ENCODE measurements at regions not wholly inside any gene's neighbourhood (a gene's known extent, or its start where the extent isn't known, plus 50 kb on each side); places are given as distances from the start of the nearest gene placed in this dataset.
"Not testable (repeated sequence)": the region's sequence is repeated elsewhere in the genome, so short reads cannot be mapped to it uniquely, and the experiment has no call there.

DNA sequence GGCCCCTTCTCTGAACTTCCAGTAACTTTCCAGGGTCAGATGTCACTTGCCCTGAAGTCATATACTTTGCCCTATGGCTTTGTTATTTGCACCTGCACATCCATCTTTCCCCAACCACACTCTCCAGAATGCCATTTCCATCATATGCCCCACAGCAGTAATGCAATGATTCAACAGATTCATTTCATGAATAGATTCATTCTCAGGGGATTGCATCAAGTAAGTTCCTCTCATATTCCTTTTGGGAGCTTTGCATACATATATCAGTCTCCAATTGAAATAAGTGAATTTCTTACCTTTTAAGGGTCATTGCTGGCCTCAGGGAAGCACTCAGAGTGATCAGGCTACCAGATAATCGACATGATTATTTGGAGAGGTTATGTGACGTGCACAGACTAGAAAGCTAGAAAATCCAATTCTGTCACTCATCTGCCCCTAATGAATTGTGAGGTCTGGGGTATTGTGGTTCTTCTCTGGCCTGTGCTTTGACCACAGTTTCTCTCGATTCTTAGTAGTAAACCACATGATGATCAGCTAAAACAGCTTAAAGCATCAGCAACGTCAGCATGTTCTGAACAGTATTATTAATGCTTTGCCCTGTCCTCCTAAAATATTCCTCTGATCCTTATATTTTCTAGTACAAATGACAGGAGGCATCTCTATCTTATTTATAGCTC lies 179.9 kb downstream of the ATPSCKMT start:
- DNase-seq, result no peak

DNA sequence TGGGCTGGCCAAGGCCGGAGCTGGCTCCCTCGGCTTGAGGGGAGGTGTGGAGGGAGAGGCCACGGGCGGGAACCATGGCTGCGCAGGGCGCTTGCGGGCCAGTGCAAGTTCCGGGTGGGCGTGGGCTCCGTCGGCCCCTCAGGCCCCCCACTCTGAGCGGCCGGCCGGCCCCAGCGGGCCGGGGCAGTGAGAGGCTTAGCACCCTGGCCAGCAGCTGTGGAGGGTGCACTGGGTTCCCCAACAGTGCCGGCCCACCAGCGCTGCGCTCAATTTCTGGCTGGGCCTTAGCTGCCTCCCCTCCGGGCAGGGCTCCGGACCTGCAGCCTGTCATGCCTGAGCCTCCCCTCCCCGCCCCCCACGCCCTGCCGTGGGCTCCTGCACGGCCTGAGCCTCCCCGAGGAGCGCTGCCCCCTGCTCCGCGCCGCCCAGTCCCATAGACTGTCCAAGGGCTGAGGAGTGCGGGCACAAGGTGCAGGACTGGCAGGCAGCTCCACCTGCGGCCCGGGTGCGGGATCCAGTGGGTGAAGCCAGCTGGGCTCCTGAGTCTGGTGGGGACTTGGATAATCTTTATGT lies 184.2 kb downstream of the ATPSCKMT start:
- no peak for DNase-seq

DNA sequence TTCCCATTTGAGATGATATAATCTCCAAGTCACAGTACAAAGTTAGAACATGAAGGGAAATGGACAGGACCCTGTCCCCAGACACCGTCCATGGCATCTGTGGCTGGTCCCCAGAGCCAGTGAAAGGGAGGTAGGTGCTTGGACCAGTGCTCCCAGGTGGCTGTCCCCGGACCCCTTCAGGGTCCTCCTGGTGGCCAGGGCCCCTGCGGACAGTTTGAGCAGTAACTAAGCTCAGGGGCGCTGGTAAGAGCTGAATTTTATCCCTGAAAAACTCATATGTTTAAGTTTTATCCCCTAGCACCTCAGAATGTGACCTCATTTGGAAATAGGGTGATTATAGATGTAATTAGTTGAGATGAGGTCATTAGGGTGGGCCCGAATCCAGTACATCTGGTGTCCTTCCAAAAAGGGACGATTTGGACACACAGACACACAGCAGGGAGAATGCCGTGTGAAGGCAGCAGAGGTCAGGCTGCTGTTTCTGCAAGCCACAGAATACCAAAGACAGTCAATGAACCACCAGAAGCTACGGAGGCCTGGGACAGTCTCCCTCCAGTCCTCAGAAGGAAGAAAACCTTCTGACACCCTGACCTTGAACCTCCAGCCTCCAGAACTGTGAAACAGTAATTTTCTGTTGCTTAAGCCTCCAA lies 185.0 kb downstream of the ATPSCKMT start:
- no peak for DNase-seq

DNA sequence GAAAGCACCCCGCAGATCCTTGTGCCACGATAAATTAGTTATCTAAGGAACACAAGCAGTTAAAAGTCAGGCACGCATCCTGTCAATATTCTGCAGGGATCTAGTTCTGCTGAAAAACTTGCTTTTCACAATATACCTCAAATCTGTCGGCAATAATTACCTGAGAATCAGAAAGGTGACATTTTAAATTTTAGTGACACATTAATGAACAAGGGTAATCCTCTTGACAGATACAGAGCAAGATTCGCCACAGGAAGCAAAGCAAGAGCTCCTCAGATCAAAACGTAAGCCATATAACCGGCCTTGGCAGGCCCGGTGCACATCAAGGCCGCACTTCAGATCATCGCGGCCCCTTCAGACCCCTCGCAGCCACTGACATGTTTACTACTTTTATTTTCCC lies 185.7 kb downstream of the ATPSCKMT start:
- no peak for DNase-seq

DNA sequence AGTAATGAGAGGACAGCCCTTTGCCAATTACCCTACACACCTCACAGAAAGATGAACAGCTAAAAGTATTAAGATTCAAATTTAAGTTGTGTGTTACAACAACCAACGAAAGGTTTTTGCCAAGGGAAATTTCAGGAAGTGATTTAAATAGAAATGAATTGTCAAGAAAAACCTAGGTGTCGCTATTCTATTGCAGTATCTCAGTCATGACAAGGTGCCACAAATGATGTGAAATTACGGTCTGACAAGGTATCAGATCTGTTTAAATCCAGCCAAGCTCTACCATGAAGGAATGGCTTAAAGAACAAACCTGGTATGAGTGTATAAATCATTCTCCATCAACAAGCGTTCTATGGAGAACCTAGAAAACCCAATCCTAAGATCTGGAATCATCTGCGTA lies 189.7 kb downstream of the ATPSCKMT start:
- no peak for DNase-seq

DNA sequence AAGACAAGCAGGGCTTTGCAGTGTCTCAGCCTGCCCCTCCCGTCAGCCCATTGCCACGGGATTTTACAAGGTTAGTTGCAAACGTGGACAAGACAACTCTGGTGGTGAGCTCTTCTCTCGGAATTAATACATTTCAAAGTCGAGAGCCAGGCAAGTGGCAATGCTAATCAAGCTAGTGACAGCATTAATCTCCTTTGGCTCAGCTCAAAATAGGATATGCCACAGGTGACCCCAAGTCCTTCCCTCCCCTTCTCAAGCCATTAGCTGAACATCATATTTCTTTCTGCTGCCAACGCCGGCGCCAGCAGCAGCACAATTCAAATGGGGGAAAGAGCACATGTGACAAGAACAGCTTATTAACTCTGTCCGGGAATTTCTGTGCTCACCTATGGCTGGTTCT lies 190.1 kb downstream of the ATPSCKMT start:
- DNase-seq, result no peak

DNA sequence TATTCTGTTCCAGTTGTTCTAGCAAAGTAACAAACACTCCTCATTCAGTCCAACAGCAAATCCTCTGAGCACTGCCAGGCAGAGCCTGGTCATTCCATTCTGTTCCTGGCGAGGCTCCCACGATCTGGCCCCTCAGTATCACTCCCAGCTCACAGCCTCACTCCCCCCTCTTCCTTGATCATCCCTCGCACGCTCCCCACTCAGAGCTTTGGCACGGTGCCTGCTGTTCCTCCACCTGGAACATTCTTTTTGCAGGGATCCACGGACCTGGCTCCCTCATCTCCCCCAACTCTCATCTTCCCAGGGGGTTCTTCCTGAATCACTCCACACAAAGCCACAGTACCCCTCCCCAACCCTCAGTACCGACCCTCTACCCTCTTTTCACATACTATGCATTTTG lies 192.3 kb downstream of the ATPSCKMT start:
- no peak for DNase-seq

DNA sequence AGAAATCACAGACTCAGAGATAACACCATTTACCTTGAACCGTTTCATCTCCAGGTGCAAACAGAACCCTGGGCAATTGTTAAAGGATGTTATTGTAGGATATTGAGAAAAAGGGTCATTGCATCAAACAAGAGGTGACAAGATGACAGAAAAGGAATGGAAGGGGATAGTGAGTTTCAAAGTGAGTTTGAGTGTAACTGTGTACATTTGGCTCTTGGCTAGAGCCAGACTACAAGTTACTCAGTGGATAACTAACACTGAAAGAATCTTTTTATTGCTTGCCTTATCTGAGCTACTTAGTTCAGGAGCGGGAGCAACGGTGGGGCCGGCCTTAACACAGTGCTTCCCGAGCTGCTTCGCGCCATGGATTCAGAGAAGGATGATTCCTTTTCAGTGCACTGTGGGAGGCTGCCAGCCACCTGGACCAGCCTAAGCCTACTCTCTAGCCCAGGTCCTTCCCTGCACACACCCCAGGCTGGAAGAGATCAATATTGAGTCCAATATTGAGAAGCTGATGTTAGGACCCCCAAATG lies 193.4 kb downstream of the ATPSCKMT start:
- no peak for DNase-seq

DNA sequence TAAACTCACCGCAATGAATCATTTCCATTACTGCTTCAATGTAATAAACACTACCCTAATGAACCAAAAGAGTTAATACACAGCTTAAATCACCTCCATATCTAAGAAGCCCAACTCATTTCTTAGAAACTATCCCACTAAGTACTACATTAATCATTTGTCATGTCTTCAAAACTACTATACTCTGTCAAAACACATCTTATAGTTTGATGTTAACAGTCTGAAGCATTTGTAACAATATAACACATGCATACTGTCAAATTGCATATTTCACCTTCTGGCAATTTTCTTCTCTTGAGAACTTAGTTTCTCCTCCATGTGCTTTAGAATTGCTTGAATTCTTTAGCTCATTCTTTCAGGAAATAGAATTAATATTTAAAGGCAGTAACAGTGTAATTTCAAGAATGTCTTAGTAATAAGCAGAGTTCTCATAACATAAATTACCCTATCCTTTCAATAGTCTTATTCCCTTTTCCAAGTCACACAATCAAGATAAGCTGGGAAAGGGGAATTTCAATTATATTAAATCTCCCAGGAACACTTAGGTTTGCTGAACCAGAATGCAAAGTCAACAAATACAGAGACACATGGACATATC lies 199.7 kb downstream of the ATPSCKMT start:
- DNase-seq, result no peak

DNA sequence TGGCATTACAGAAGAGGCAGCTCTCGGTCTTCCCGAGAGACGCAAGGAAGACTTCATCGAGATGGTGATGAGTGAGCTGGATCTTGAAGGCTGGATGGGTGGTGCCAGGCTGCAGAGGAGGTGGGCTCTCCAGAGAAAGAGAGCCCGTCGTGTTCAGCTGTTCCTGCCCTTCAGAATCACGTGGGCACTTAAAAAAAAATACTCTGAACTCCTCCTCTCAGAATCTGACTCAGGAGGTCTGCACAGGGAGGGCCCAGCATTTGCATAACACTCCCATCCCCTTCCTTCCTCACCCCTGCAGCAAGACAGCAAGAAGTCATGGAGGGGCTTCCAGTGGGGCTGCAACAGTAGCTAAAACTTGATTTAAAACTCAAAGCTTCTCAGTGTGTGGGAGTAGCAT lies 203.0 kb downstream of the ATPSCKMT start:
- DNase-seq, result no peak

DNA sequence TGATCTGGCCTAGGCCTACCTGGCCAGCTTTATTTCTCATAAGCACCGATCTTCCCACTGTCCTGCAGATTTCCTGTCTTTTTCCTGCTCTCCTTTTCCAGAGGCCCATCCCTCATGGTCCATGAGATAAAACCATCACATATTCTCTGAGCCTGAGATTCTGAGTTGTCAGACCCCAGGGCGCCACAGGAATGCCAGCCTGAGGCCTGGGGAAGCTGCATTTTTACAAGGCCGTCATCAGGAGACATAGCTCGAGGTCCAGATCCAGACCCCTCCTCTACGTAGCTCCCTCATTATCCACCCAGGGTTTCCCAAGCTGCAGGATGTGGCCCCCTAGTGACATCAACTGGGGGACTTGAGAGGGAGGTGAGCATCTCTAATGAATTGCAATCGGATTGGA lies 204.3 kb downstream of the ATPSCKMT start:
- DNase-seq, result no peak

DNA sequence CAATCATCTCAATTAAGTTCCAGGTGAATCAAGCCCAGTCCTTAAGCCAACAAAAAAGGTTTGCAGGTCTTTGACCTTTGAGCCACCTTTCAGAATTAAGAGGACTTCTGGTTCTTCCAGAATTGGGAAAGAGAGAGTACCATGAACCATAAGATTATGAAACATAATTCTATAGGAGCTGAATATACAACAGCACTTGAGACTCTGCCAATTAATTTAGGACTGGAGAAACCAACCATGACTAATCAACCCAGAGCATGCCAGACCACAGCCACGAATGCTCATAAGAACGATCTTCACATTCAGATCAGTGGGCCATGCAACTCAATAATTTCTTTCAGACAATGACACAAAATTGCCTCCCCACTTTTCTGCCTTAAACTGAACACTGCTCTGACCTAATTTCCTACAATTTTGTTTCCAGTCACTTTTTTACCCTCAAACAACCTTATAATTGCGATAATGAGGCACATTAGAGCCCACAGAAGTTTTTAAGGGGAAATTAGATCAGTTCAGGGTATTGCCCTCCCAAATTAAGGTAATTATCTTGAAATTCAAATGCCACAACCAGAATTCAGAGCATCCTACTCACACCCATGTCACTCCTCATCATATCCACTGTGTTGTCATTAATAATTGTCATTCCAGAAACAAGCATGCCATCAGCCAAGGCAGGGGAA lies 213.4 kb downstream of the ATPSCKMT start:
- DNase-seq, result no peak

DNA sequence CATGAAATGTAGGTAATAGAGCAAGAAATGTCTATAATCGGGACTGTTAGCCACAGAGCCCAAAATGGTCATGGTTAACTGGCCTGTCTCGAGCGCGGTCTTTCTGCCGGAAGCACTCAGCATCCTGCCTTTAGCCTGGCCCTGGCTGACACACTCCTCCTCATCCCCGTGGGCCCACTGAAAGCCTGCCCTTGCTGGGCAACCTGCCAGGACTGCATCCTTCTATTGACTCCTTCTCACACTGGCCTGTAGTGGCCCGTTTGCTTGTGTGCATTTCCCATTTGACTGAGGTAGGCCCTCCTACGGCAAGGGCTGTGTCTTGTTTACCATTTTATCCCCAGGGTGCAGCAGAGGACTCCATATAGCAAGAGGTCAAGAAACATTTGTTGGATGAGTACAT lies 215.7 kb downstream of the ATPSCKMT start:
- DNase-seq, result peak; percentile 62

DNA sequence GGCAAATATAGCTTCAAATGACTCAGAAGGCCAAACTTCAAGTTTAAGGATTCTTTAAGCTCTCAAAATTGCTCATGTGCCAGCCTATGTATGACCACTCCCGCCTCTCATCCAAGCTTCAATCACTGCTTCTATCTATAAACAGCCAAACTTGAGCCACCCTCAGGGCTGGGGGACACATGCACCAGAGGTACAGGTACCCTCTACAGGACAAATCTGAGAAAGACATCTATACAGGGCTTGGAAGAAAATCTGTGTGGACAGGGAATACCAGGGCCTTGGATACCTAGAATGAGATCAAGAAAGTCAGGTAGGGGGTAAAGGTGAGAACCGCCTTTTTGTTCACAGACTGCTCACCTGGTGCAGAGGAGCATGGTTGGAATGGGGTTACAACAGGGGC lies 217.9 kb downstream of the ATPSCKMT start:
- DNase-seq, result no peak

DNA sequence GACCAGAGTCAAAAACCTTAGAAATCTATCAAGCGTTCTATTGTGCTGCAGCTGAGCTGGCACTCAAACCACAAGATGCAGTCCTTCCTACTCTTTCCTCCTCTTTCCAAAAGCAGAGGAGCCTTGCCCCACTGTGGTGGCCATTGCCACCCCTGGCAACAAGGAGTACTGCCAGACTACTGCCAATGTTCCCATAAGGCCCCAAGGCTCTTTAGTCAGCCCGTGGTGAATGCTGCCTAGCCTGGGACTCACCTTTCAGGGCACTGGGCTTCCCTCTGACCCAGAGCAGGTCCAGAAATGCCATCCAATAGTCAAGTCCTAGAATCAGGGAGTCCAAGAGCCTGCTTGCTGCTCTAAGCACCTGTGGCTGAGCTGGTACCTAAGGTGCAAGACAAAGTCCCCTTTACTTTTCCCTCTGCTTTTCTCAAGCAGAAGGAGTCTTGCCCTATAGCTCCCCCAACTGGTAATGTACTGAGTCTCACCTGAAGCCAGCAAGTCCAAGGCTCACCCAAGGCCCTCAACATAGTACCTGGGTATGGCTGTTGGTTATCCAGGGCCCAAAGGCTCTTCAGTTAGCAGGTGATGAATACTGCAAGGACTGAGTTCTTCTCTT lies 219.4 kb downstream of the ATPSCKMT start:
- DNase-seq, result no peak

DNA sequence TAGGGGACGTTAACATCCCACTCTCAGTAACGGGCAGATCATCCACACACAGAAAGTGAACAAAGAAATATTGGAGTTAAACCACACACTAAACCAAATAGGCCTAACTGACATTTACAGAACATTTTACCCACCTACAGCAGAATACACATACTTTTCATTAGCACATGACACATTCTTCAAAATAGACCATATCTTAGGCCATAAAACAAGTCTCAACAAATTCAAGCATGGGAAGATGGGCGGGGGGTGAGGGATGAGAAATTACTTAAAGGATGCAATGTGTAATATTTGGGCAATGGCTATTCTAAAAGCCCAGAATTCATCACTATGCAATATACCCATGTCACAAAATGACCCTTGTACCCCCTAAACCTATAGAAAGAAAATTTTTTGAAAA lies 226.2 kb downstream of the ATPSCKMT start:
- DNase-seq, result no peak

DNA sequence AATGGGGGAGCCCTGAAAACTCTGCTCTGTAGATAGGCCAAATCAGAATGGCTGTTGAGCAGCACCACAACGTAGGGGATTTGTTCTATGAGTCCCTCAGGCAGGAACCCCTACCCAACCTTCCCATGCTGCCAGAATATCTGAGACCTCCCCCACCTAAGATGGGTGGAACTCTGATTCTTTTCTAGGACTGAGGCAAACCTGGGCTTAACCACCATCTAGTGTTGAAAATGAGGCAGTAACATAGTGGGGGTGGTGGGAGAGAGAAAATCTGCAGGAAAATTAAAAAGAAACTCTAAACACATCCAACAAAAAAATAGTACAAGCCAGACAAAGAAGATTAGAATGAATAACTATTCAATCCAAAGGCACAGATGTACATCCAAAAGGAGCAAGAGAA lies 228.4 kb downstream of the ATPSCKMT start:
- DNase-seq, result no peak

DNA sequence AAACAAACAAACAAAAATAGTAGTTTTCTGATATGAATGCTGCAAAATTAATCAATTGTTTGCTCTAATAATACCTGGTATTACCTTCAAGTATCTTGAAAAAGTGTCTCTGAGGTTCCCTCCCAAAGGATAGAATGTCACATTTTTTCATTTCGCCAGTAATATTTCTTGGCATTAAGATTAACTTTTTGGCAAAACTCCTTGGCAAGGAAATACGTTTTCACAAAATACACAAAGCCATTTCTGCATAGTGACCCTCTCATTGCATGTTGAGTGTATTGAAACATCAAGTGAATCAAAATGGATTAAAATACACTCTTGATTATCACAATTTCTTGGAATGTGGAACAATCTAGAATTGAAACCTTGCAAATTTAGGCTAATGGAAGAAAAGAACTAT lies 230.5 kb downstream of the ATPSCKMT start:
- no peak for DNase-seq

DNA sequence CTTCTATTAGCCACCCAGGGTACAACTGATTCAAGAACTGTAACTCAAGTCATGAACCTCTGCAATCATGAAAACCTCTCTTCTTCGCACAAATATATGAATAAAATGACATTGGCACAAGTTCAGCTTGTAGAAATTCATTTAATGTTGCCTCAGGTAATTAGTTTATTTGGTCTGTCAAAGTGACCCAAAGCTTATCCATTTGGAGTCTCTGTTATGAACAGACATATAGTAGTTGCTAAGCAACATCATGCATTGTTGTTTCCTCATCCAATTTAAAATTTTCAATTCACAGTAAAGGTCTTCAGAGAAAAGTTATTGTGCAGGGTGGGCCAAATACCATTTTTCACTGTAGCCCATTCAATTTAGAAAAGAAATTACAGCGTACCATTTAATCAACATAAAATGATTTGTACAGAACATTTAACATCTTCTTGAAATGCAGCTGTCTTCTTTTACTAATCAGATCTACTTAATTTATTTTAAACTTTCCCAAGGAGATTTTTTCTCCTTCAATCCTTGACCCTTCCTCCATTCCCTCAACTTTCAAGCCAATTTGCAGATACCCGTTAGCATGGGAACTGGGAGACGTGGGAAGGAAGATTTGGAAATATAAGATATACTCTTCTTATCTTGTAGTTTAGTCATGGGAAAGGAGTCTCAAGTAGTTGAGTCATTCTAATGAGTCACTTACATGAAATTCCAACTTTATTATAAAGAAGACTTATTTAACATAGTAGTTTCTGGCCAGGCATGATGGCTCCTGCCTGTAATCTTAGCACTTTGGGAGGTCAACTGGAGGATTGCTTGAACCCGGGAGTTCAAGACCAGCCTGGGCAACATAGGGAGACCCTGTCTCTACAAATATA lies 231.3 kb downstream of the ATPSCKMT start:
- DNase-seq, result no peak

DNA sequence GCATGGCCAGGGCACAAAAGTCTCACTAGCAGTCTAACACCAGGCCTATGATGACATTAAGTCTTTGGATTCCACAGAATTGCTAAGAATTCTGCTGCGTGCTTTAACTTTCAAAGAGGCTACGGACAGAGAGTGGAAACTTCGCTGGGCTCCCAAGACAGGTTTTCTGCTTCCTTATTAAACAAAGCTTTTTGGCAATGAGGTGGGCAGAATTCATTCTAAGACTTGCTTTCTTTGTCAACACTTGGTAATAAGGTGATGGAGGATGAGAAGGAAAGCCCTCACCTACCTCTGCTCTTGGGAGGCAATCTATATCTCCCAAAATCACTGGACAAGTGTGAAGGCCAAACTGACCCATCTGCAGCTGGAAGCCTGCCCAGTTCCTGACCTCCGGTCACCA lies 231.9 kb downstream of the ATPSCKMT start:
- DNase-seq, result no peak

DNA sequence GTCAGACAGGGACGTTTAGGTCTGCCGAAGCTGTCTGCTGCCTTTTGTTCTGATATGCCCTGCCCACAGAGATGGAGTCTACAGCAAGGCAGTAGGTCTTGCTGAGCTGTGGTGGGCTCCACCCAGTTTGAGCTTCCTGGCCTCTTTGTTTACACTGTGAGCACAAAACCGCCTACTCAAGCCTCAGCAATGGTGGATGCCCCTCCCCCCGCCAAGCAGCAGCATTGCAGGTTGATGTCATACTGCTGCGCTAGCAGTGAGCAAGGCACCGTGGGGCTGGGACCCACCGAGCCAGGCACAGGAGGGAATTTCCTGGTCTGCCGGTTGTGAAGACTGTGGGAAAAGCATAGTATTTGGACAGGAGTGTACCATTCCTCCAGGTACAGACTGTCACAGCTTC lies 233.1 kb downstream of the ATPSCKMT start:
- DNase-seq, result not testable (repeated sequence)

DNA sequence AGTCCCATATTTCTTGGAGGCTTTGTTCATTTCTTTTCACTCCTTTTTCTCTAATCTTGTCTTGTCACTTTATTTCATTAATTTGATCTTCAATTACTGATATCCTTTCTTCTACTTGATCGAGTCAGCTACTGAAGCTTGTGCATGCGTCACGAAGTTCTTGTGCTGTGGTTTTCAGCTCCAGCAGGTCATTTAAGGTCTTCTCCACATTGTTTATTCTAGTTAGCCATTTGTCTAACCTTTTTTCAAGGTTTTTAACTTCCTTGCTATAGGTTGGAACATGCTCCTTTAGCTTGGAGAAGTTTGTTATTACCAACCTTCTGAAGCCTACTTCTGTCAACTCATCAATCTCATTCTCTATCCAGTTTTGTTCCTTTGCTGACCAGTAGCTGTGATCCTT lies 234.0 kb downstream of the ATPSCKMT start:
- DNase-seq, result not testable (repeated sequence)

Data from NCI-H510A (cell line).